Upper lobe of left lung (tissue), 6 donors: ENCODE measurements at regions not wholly inside any gene's neighbourhood (a gene's known extent, or its start where the extent isn't known, plus 50 kb on each side); places are given as distances from the start of the nearest gene placed in this dataset.
A peak's percentile ranks its signal among the peaks of the same experiment; 100 is the strongest.

ENCODE experiments used
- ATAC-seq, 2 donors: fragments of 200-7000 bp; cut with Tn5 transposase; one replicate each; pipeline ENCODE4 v1.9.1; 2022; ENCODE audit warnings: mild to moderate bottlenecking in 2 of 2, moderate library complexity in 2 of 2; ENCODE audit not compliant: low FRiP score in 2 of 2
- DNase-seq, 2 donors: peaks; one replicate each; pipeline ENCODE4 v3.0.0-alpha.2; 2019 to 2020
- H3K27ac ChIP-seq, 4 donors: fragments of 200-600 bp; sonication (generic); one replicate each; pipeline ENCODE4 v1.5.1; 2016 to 2019
- H3K27me3 ChIP-seq, 4 donors: fragments of 200-600 bp; sonication (generic); one replicate each; pipeline ENCODE4 v1.5.1; 2017 to 2019
- H3K36me3 ChIP-seq, 4 donors: fragments of 200-600 bp; sonication (generic); one replicate each; pipeline ENCODE4 v1.5.1; 2016 to 2019
- H3K4me1 ChIP-seq, 4 donors: fragments of 200-600 bp; sonication (generic); one replicate each; pipeline ENCODE4 v1.5.1; 2018 to 2019
- H3K4me3 ChIP-seq, 4 donors: fragments of 200-600 bp; sonication (generic); one replicate each; pipeline ENCODE4 v1.5.1; 2017 to 2019; ENCODE audit warnings: mild to moderate bottlenecking in 2 of 4, moderate library complexity in 1 of 4
- H3K9me3 ChIP-seq, 4 donors: fragments of 200-600 bp; sonication (generic); one replicate each; pipeline ENCODE4 v1.5.1; 2018 to 2019
- EP300 ChIP-seq, 4 donors: sonication (generic); formaldehyde crosslinking; IDR thresholded peaks; one replicate each; pipeline ENCODE4 v1.5.1; 2017; ENCODE audit warnings: antibody characterized with exemption in 4 of 4, control low read depth in 2 of 4
- POLR2A ChIP-seq, 4 donors: fragments of 450-650 bp; IDR thresholded peaks; one replicate each; pipeline ENCODE4 v1.5.1; 2016 to 2017; ENCODE audit warnings: antibody characterized with exemption in 4 of 4, mild to moderate bottlenecking in 2 of 4
- POLR2AphosphoS5 ChIP-seq, 2 donors: sonication (generic); formaldehyde crosslinking; IDR thresholded peaks; one replicate each; pipeline ENCODE4 v1.5.1; 2017; ENCODE audit warnings: antibody characterized with exemption in 2 of 2
- WGBS, 2 donors: methylation state at CpG; one replicate each; pipeline ENCODE4 v1.1.5; 2017 to 2018; 5-methylcytosine and 5-hydroxymethylcytosine counted together
- TF ChIP-seq, protein P1 (sequence below), 6 experiments: fragments of 450-650 bp in 4 of 6; fragments of 200-600 bp in 2 of 6; sonication (generic) in 2 of 6; IDR thresholded peaks; one replicate each; pipeline ENCODE4 v1.5.1; 2016 to 2019; ENCODE audit warnings: antibody characterized with exemption in 6 of 6
- donor health status: DM: no; HTN: no; CAD: no; lungs with moderate emphysema.
- donor health status: DM: no; HTN: yes; CAD: no; lungs with severe emphysema.

DNA sequence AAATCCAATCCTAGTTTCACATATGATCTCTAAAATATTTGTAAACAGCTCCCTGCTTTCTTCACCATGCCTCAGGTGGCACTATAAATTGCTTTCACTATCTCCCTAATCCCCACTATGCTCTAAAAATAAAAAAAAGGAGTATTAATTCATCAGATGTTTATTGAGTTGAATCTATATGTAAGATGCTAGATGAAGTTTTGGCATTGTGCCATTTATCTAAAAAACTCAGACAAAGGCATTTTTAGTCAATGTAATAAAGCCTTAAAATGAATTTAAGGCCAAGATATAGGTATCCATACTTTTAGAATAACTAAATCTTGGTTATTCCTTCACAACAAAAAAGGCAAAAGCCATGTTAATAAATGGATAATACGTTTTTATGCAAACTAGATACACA, 373.9 kb downstream of the ETS1 start:
- DNase-seq (no peak), ATAC-seq (no peak)
- Histone ChIP-seq H3K27ac (no peak overlapping the region), H3K36me3 (no peaks in the 10 kb centered on the region), H3K4me3 (no peak overlapping the region), H3K27me3 (no peaks in the 10 kb centered on the region), H3K9me3 (no peaks in the 10 kb centered on the region), H3K4me1 (peaks cover 2 to 9% (median 5%) of the 10 kb centered on the region in 4 donors)
- TF ChIP-seq, protein P1, sequence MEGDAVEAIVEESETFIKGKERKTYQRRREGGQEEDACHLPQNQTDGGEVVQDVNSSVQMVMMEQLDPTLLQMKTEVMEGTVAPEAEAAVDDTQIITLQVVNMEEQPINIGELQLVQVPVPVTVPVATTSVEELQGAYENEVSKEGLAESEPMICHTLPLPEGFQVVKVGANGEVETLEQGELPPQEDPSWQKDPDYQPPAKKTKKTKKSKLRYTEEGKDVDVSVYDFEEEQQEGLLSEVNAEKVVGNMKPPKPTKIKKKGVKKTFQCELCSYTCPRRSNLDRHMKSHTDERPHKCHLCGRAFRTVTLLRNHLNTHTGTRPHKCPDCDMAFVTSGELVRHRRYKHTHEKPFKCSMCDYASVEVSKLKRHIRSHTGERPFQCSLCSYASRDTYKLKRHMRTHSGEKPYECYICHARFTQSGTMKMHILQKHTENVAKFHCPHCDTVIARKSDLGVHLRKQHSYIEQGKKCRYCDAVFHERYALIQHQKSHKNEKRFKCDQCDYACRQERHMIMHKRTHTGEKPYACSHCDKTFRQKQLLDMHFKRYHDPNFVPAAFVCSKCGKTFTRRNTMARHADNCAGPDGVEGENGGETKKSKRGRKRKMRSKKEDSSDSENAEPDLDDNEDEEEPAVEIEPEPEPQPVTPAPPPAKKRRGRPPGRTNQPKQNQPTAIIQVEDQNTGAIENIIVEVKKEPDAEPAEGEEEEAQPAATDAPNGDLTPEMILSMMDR (IDR thresholded peaks at IDR 0.05), result no peak
- TF ChIP-seq POLR2A (IDR thresholded peaks at IDR 0.05) (no peak), EP300 (IDR thresholded peaks at IDR 0.05) (no peak), POLR2AphosphoS5 (IDR thresholded peaks at IDR 0.05) (no peak)
- 70 to 71% methylated on average over 1 of the region's 1 CpG for WGBS, 2 donors

DNA sequence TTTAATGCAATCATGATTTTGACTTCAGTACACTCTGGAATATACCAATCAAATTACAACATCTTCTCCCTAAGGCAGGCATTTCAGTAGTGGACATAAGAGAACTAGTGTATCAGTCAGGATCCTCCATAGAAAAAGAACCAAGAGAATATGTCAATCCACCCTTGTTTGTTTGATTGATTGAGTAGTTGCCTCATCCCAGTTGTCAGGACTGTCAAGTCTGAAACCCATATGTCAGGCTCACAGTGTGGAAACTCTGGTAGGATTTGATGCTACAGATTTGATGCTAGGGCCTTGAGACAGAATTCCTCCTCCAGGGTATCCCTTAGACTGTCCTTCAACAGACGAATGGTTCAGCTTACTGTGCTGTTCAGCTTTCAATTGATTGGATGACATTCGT, 375.0 kb downstream of the ETS1 start:
- no peak for ATAC-seq
- 90 to 91% methylated on average over 2 of the region's 2 CpGs for WGBS, 2 donors

DNA sequence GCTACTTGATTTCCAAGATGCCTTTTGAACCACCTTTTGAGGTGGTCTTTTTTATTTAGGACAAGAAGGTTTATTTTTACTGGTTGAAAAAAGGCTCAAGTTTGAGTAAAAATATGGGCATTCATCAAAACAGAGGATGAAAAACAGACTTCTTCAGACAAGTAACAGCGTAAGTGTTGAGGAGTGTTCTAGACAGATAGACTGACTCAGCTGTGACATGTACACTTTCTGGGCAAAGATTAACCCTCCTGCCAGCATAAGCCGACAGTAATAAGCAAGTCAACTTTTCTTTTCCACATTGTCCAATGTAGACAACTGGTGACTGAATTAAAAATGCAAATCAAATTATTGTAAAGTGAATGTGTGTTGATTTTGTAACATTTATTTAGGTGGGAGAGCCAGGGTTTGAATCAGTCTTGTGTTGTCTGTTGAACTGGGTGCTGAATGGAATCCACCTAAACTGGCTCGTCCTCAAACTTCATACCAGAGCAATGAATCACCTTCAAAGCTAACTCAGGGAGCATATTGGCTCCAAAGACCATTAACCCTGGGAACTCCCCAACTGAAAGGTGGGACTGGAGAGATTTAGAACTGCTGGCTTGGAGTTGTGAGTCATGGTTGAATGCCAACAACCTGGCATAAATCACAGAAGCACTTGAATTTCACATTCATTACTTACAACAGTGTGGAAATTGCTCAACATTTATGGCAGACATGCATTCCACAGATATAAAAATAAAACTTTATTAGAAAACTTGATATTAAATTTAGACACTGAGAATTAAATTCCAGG, 377.0 kb downstream of the ETS1 start:
- H3K36me3 ChIP-seq, result no peaks in the 10 kb centered on the region
- no peak overlapping the region for H3K4me3 ChIP-seq
- DNase-seq (peak in 1 of 2 donors; percentile 31), ATAC-seq (peak; percentile 74 to 78)
- 54 to 62% methylated on average over 3 of the region's 3 CpGs for WGBS, 2 donors
- H3K4me1 ChIP-seq, result peaks cover 9 to 11% (median 10%) of the 10 kb centered on the region in 4 donors
- no peaks in the 10 kb centered on the region for H3K9me3 ChIP-seq
- H3K27ac ChIP-seq, result no peak overlapping the region
- no peak for TF ChIP-seq POLR2A (IDR thresholded peaks at IDR 0.05)
- TF ChIP-seq, protein P1 (IDR thresholded peaks at IDR 0.05), result no peak
- TF ChIP-seq EP300 (IDR thresholded peaks at IDR 0.05), result no peak
- no peak for TF ChIP-seq POLR2AphosphoS5 (IDR thresholded peaks at IDR 0.05)
- H3K27me3 ChIP-seq, result no peaks in the 10 kb centered on the region

More for the DNA sequence above, 375.0 kb downstream of the ETS1 start:
- no peaks in the 10 kb centered on the region for H3K27me3 ChIP-seq
- DNase-seq, result no peak
- no peaks in the 10 kb centered on the region for H3K36me3 ChIP-seq
- H3K4me3 ChIP-seq, result no peak overlapping the region
- no peak for TF ChIP-seq EP300 (IDR thresholded peaks at IDR 0.05)
- TF ChIP-seq, protein P1 (IDR thresholded peaks at IDR 0.05), result no peak
- TF ChIP-seq POLR2A (IDR thresholded peaks at IDR 0.05), result no peak
- no peak for TF ChIP-seq POLR2AphosphoS5 (IDR thresholded peaks at IDR 0.05)
- peaks cover 9 to 11% (median 10%) of the 10 kb centered on the region in 4 donors for H3K4me1 ChIP-seq
- H3K27ac ChIP-seq, result no peak overlapping the region
- H3K9me3 ChIP-seq, result no peaks in the 10 kb centered on the region

DNA sequence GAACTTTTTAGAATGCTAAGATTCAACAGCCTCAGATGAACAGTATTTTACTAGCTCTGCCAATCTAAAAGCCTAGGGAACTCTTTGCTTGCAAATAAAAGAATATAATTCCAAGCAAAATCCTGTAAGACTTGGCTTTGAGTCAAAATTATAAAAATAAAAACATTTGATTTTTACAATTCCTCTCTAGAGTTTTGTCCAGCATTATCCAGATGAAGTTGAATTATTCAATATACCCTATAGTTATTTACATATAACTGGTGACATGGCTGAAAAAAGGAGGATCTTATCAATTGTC, 378.3 kb downstream of the ETS1 start:
- H3K27ac ChIP-seq, result no peak overlapping the region
- no peak for ATAC-seq

More for the DNA sequence above, 378.3 kb downstream of the ETS1 start:
- DNase-seq, result no peak
- Histone ChIP-seq H3K27me3 (no peaks in the 10 kb centered on the region), H3K9me3 (no peaks in the 10 kb centered on the region), H3K4me3 (no peak overlapping the region), H3K36me3 (no peaks in the 10 kb centered on the region), H3K4me1 (peaks cover 9 to 11% (median 10%) of the 10 kb centered on the region in 4 donors)
- TF ChIP-seq EP300 (IDR thresholded peaks at IDR 0.05) (no peak), POLR2AphosphoS5 (IDR thresholded peaks at IDR 0.05) (no peak), POLR2A (IDR thresholded peaks at IDR 0.05) (no peak)
- TF ChIP-seq, protein P1 (IDR thresholded peaks at IDR 0.05), result no peak
